ENCODE measurements at regions not wholly inside any gene's neighbourhood (a gene's known extent, or its start where the extent isn't known, plus 50 kb on each side); places are given as distances from the start of the nearest gene placed in this dataset.

- Mint-ChIP-seq H3K4me1 (ENCODE audit: low read depth) (no peaks in the 10 kb centered on the region), H3K36me3 (ENCODE audit: low read depth) (peaks cover 11% of the 10 kb centered on the region), H3K9me3 (ENCODE audit: low read depth) (peaks cover 35% of the 10 kb centered on the region), H3K27ac (ENCODE audit: unreplicated experiment) (no peak overlapping the region), H3K4me3 (ENCODE audit: unreplicated experiment) (no peak overlapping the region), H3K27me3 (ENCODE audit: low read depth) (no peaks in the 10 kb centered on the region)
- DNase-seq (ENCODE audit: low spot score): no peak
- TF ChIP-seq CTCF (IDR thresholded peaks at IDR 0.05): no peak
Measured at GRCh38 chr9:22580788-22581187, 134.2 kb downstream of the DMRTA1 start.

DNA sequence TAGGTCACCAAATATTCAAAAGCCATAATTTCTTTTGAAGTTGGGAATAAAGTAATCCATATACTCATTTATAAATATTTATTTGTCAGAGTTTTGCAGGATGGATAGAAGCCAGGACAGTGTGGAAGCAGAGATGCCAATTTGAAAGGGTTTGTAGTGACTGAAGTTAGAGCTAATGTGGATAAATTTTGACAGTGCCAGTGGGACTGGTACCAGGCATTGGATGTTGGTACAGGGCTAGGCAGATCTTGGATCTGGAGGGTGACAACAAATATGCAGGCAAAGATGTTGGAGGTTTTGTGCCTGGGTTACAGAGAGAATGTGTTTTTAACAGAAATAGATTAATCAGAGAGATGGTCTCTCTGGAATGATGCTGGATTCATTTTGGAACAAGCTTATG lies 135.6 kb downstream of the DMRTA1 start:
- Mint-ChIP-seq H3K36me3 (ENCODE audit: low read depth) (peaks cover 11% of the 10 kb centered on the region), H3K27ac (ENCODE audit: unreplicated experiment) (no peak overlapping the region), H3K4me3 (ENCODE audit: unreplicated experiment) (no peak overlapping the region), H3K27me3 (ENCODE audit: low read depth) (no peaks in the 10 kb centered on the region), H3K4me1 (ENCODE audit: low read depth) (no peaks in the 10 kb centered on the region), H3K9me3 (ENCODE audit: low read depth) (peaks cover 25% of the 10 kb centered on the region)
- no peak for TF ChIP-seq CTCF (IDR thresholded peaks at IDR 0.05)
- no peak for DNase-seq (ENCODE audit: low spot score)

GRCh38 chr9:22588918-22589317 lies 142.3 kb downstream of the DMRTA1 start:
- Mint-ChIP-seq H3K27ac (ENCODE audit: unreplicated experiment) (no peak overlapping the region), H3K4me1 (ENCODE audit: low read depth) (no peaks in the 10 kb centered on the region), H3K36me3 (ENCODE audit: low read depth) (no peaks in the 10 kb centered on the region), H3K9me3 (ENCODE audit: low read depth) (no peaks in the 10 kb centered on the region), H3K4me3 (ENCODE audit: unreplicated experiment) (no peak overlapping the region), H3K27me3 (ENCODE audit: low read depth) (no peaks in the 10 kb centered on the region)
- no peak for DNase-seq (ENCODE audit: low spot score)
- TF ChIP-seq CTCF (IDR thresholded peaks at IDR 0.05): no peak

- Mint-ChIP-seq H3K36me3 (ENCODE audit: low read depth) (no peaks in the 10 kb centered on the region), H3K4me3 (ENCODE audit: unreplicated experiment) (no peak overlapping the region), H3K27me3 (ENCODE audit: low read depth) (no peaks in the 10 kb centered on the region), H3K27ac (ENCODE audit: unreplicated experiment) (no peak overlapping the region), H3K9me3 (ENCODE audit: low read depth) (no peaks in the 10 kb centered on the region), H3K4me1 (ENCODE audit: low read depth) (no peaks in the 10 kb centered on the region)
- no peak for DNase-seq (ENCODE audit: low spot score)
- TF ChIP-seq CTCF (IDR thresholded peaks at IDR 0.05): no peak
Measured at GRCh38 chr9:22590336-22591033, 143.9 kb downstream of the DMRTA1 start.

- Mint-ChIP-seq H3K4me3 (ENCODE audit: unreplicated experiment) (no peak overlapping the region), H3K4me1 (ENCODE audit: low read depth) (no peaks in the 10 kb centered on the region), H3K27ac (ENCODE audit: unreplicated experiment) (no peak overlapping the region), H3K36me3 (ENCODE audit: low read depth) (no peaks in the 10 kb centered on the region), H3K27me3 (ENCODE audit: low read depth) (no peaks in the 10 kb centered on the region), H3K9me3 (ENCODE audit: low read depth) (no peaks in the 10 kb centered on the region)
- TF ChIP-seq CTCF (IDR thresholded peaks at IDR 0.05): no peak
- no peak for DNase-seq (ENCODE audit: low spot score)
Measured at GRCh38 chr9:22595805-22596204, 149.2 kb downstream of the DMRTA1 start.
